Trophoblast cell (in vitro differentiated cells and primary cell): ENCODE measurements at regions not wholly inside any gene's neighbourhood (a gene's known extent, or its start where the extent isn't known, plus 50 kb on each side); places are given as distances from the start of the nearest gene placed in this dataset.

Experiments
- DNase-seq, 2 donors: peaks; one replicate each; pipeline ENCODE4 v3.0.0-alpha.2; 2016
- H2AFZ ChIP-seq: 2 replicates; pipeline ENCODE4 v1.6.1; 2013; ENCODE audit warnings: low read length, moderate library complexity, mild to moderate bottlenecking; ENCODE audit not compliant: insufficient read depth, poor library complexity
- H2AK5ac ChIP-seq: 2 replicates; pipeline ENCODE4 v1.6.1; 2013; ENCODE audit warnings: mild to moderate bottlenecking, low read length
- H2BK120ac ChIP-seq: 2 replicates; pipeline ENCODE4 v1.6.1; 2013; ENCODE audit warnings: low read length, mild to moderate bottlenecking, moderate library complexity; ENCODE audit not compliant: insufficient read depth, poor library complexity
- H2BK12ac ChIP-seq: 2 replicates; pipeline ENCODE4 v1.6.1; 2013; ENCODE audit warnings: mild to moderate bottlenecking, low read length, moderate library complexity
- H2BK5ac ChIP-seq: 2 replicates; pipeline ENCODE4 v1.6.1; 2013; ENCODE audit warnings: low read length, low read depth, moderate library complexity, mild to moderate bottlenecking; ENCODE audit not compliant: poor library complexity
- H3K14ac ChIP-seq: 2 replicates; pipeline ENCODE4 v1.6.1; 2013; ENCODE audit warnings: mild to moderate bottlenecking, low read length
- H3K18ac ChIP-seq: 2 replicates; pipeline ENCODE4 v1.6.1; 2013; ENCODE audit warnings: mild to moderate bottlenecking, low read length
- H3K23ac ChIP-seq: 2 replicates; pipeline ENCODE4 v1.6.1; 2013; ENCODE audit warnings: low read length
- H3K27ac ChIP-seq: 2 replicates; pipeline ENCODE4 v1.5.1; 2013; ENCODE audit warnings: low read depth, mild to moderate bottlenecking, inconsistent platforms, low read length, moderate library complexity
- H3K27me3 ChIP-seq: 2 replicates; pipeline ENCODE4 v1.6.1; 2013; ENCODE audit warnings: inconsistent platforms, mild to moderate bottlenecking, low read length, moderate library complexity; ENCODE audit not compliant: insufficient read depth
- H3K36me3 ChIP-seq, 2 experiments: 1 replicate in 1 of 2; 2 replicates in 1 of 2; pipeline ENCODE4 v1.6.1; 2013; ENCODE audit warnings: low read length in 2 of 2, mild to moderate bottlenecking in 2 of 2, moderate library complexity in 1 of 2; ENCODE audit not compliant: insufficient read depth in 2 of 2, control insufficient read depth in 1 of 2
- H3K4ac ChIP-seq: 2 replicates; pipeline ENCODE4 v1.6.1; 2013; ENCODE audit warnings: low read depth, mild to moderate bottlenecking, low read length, moderate library complexity
- H3K4me1 ChIP-seq, 2 experiments: 1 replicate in 1 of 2; 2 replicates in 1 of 2; pipeline ENCODE4 v1.6.1; 2013; ENCODE audit warnings: low read length in 2 of 2, mild to moderate bottlenecking in 2 of 2, moderate library complexity in 1 of 2; ENCODE audit not compliant: insufficient read depth in 2 of 2, control insufficient read depth in 1 of 2
- H3K4me2 ChIP-seq: 2 replicates; pipeline ENCODE4 v1.6.1; 2013; ENCODE audit warnings: inconsistent platforms, mild to moderate bottlenecking, low read length, moderate library complexity
- H3K4me3 ChIP-seq: 2 replicates; pipeline ENCODE4 v1.5.1; 2013; ENCODE audit warnings: mild to moderate bottlenecking, low read depth, low read length, inconsistent platforms
- H3K79me1 ChIP-seq: one replicate; pipeline ENCODE4 v1.6.1; 2013; ENCODE audit warnings: low read length
- H3K79me2 ChIP-seq: 2 replicates; pipeline ENCODE4 v1.6.1; 2013; ENCODE audit warnings: low read length, mild to moderate bottlenecking; ENCODE audit not compliant: control insufficient read depth, insufficient read depth, poor library complexity
- H3K9ac ChIP-seq: 2 replicates; pipeline ENCODE4 v1.6.1; 2013; ENCODE audit warnings: mild to moderate bottlenecking, low read length
- H3K9me3 ChIP-seq: 2 replicates; pipeline ENCODE4 v1.6.1; 2013; ENCODE audit warnings: low read depth, mild to moderate bottlenecking, control low read depth, inconsistent platforms, low read length; ENCODE audit not compliant: insufficient read depth
- H4K12ac ChIP-seq: 2 replicates; pipeline ENCODE4 v1.6.1; 2013; ENCODE audit warnings: low read depth, mild to moderate bottlenecking, low read length, moderate library complexity
- H4K8ac ChIP-seq: 2 replicates; pipeline ENCODE4 v1.6.1; 2013; ENCODE audit warnings: low read depth, mild to moderate bottlenecking, low read length, moderate library complexity
- H4K91ac ChIP-seq: one replicate; pipeline ENCODE4 v1.6.1; 2013; ENCODE audit warnings: low read depth, mild to moderate bottlenecking, low read length, moderate library complexity
- WGBS: extraction: QIAGEN DNeasy Blood & Tissue Kit; methylation state at CpG from one replicate; pipeline ENCODE4 v1.1.7; 2013; ENCODE audit warnings: missing lambda C conversion rate; ENCODE audit not compliant: insufficient read length, insufficient coverage; ENCODE audit errors: extremely low coverage; 5-methylcytosine and 5-hydroxymethylcytosine counted together

GRCh38 chr4:20565075-20565721 is 135.1 kb upstream of the PACRGL start:
- H3K23ac ChIP-seq, result no peak overlapping the region
- no peak overlapping the region for H3K4ac ChIP-seq
- no peak overlapping the region for H3K9ac ChIP-seq
- H2AK5ac ChIP-seq, result no peak overlapping the region
- H3K27me3 ChIP-seq, result no peaks in the 10 kb centered on the region
- no peak overlapping the region for H4K12ac ChIP-seq
- H3K36me3 ChIP-seq, result no peaks in the 10 kb centered on the region
- H3K18ac ChIP-seq, result no peak overlapping the region
- no peak overlapping the region for H3K4me3 ChIP-seq
- no peak overlapping the region for H4K8ac ChIP-seq
- WGBS, result no CpG with 5 or more reads among the region's 7 CpGs
- H3K27ac ChIP-seq, result no peak overlapping the region
- H3K79me1 ChIP-seq, result no peaks in the 10 kb centered on the region
- no peak for DNase-seq
- no peak overlapping the region for H3K14ac ChIP-seq
- H2BK12ac ChIP-seq, result no peak overlapping the region
- no peak overlapping the region for H2AFZ ChIP-seq
- no peak overlapping the region for H2BK120ac ChIP-seq
- H4K91ac ChIP-seq, result no peak overlapping the region
- no peaks in the 10 kb centered on the region for H3K9me3 ChIP-seq
- H3K79me2 ChIP-seq, result no peaks in the 10 kb centered on the region
- H2BK5ac ChIP-seq, result no peak overlapping the region
- H3K4me2 ChIP-seq, result no peak overlapping the region
- no peaks in the 10 kb centered on the region for H3K4me1 ChIP-seq

- Histone ChIP-seq H3K27me3 (no peaks in the 10 kb centered on the region), H3K9me3 (no peaks in the 10 kb centered on the region), H3K79me1 (no peaks in the 10 kb centered on the region), H3K27ac (no peak overlapping the region), H3K9ac (no peak overlapping the region), H3K18ac (no peak overlapping the region), H4K12ac (no peak overlapping the region), H3K79me2 (no peaks in the 10 kb centered on the region), H2BK12ac (no peak overlapping the region), H2BK120ac (no peak overlapping the region), H3K14ac (no peak overlapping the region), H3K4me1 (no peaks in the 10 kb centered on the region), H3K36me3 (no peaks in the 10 kb centered on the region), H3K4me2 (no peak overlapping the region), H2AK5ac (no peak overlapping the region), H2BK5ac (no peak overlapping the region), H3K4me3 (no peak overlapping the region), H3K23ac (no peak overlapping the region), H4K91ac (no peak overlapping the region), H3K4ac (no peak overlapping the region), H2AFZ (no peak overlapping the region), H4K8ac (no peak overlapping the region)
- WGBS, result no CpG with 5 or more reads among the region's 2 CpGs
- no peak for DNase-seq
Observed at GRCh38 chr4:20570981-20571715, 129.1 kb upstream of the PACRGL start.

- no peak overlapping the region for H2BK120ac ChIP-seq
- H3K27ac ChIP-seq, result no peak overlapping the region
- H3K79me1 ChIP-seq, result no peaks in the 10 kb centered on the region
- H3K4ac ChIP-seq, result no peak overlapping the region
- WGBS, result no CpG with 5 or more reads among the region's 8 CpGs
- no peak overlapping the region for H4K8ac ChIP-seq
- no peaks in the 10 kb centered on the region for H3K9me3 ChIP-seq
- H3K36me3 ChIP-seq, result no peaks in the 10 kb centered on the region
- no peak overlapping the region for H2AFZ ChIP-seq
- H3K14ac ChIP-seq, result no peak overlapping the region
- no peak overlapping the region for H3K4me3 ChIP-seq
- no peaks in the 10 kb centered on the region for H3K4me1 ChIP-seq
- H3K9ac ChIP-seq, result no peak overlapping the region
- no peak overlapping the region for H4K12ac ChIP-seq
- H3K18ac ChIP-seq, result no peak overlapping the region
- no peak overlapping the region for H3K4me2 ChIP-seq
- no peak overlapping the region for H2BK12ac ChIP-seq
- no peak overlapping the region for H3K23ac ChIP-seq
- no peak overlapping the region for H4K91ac ChIP-seq
- DNase-seq, result no peak
- H3K27me3 ChIP-seq, result no peaks in the 10 kb centered on the region
- H2BK5ac ChIP-seq, result no peak overlapping the region
- no peak overlapping the region for H2AK5ac ChIP-seq
- H3K79me2 ChIP-seq, result no peaks in the 10 kb centered on the region
Observed at GRCh38 chr4:20572976-20573375, 127.3 kb upstream of the PACRGL start.

- H4K8ac ChIP-seq, result no peak overlapping the region
- no peaks in the 10 kb centered on the region for H3K4me1 ChIP-seq
- no peak overlapping the region for H2BK120ac ChIP-seq
- no peak overlapping the region for H2BK5ac ChIP-seq
- H3K18ac ChIP-seq, result no peak overlapping the region
- no peak overlapping the region for H3K4me3 ChIP-seq
- H3K23ac ChIP-seq, result no peak overlapping the region
- H4K12ac ChIP-seq, result no peak overlapping the region
- H4K91ac ChIP-seq, result no peak overlapping the region
- no peak overlapping the region for H3K14ac ChIP-seq
- DNase-seq, result no peak
- no peaks in the 10 kb centered on the region for H3K36me3 ChIP-seq
- no peaks in the 10 kb centered on the region for H3K79me2 ChIP-seq
- H3K9me3 ChIP-seq, result no peaks in the 10 kb centered on the region
- H2AK5ac ChIP-seq, result no peak overlapping the region
- no CpG with 5 or more reads among the region's 1 CpG for WGBS
- no peak overlapping the region for H2BK12ac ChIP-seq
- H3K4ac ChIP-seq, result no peak overlapping the region
- H3K79me1 ChIP-seq, result no peaks in the 10 kb centered on the region
- H3K27me3 ChIP-seq, result no peaks in the 10 kb centered on the region
- H3K9ac ChIP-seq, result no peak overlapping the region
- H2AFZ ChIP-seq, result no peak overlapping the region
- H3K4me2 ChIP-seq, result no peak overlapping the region
- no peak overlapping the region for H3K27ac ChIP-seq
Observed at GRCh38 chr4:20574986-20575385, 125.3 kb upstream of the PACRGL start.
